IMR-90 (cell line): ENCODE measurements at regions not wholly inside any gene's neighbourhood (a gene's known extent, or its start where the extent isn't known, plus 50 kb on each side); places are given as distances from the start of the nearest gene placed in this dataset.

ENCODE experiments used
- ATAC-seq: fragments of 200-7000 bp; cut with Tn5 transposase; 2 replicates; pipeline ENCODE4 v1.9.1; 2020; ENCODE audit warnings: low read depth, mild to moderate bottlenecking, moderate library complexity
- BruUV-seq: library from RNA; stranded (reverse); fragments of 400-500 nt; replicated peaks from 2 replicates; lab custom pipeline; 2021; lab: Mats Ljungman, UMichigan
- CTCF ChIA-PET: fragments of 300-600 bp; formaldehyde crosslinking; extraction: SDS; loops from one replicate; lab custom pipeline; 2021; ENCODE audit warnings: antibody characterized with exemption; lab: Yijun Ruan, JAX
- POLR2A ChIA-PET: fragments of 300-600 bp; sonication (Branson Sonifier 250); formaldehyde crosslinking; loops from one replicate; lab custom pipeline; 2022; ENCODE audit warnings: antibody characterized with exemption; ENCODE audit not compliant: unreplicated experiment; lab: Charles Lee
- DNase-seq: peaks from one replicate; pipeline ENCODE4 v3.0.0; 2013
- H2AFZ ChIP-seq: replicated peaks from 2 replicates; pipeline ENCODE3; 2013; ENCODE audit warnings: low read length, mild to moderate bottlenecking; ENCODE audit not compliant: poor library complexity
- H2AK5ac ChIP-seq: 2 replicates; pipeline ENCODE4 v1.6.1; 2013; ENCODE audit warnings: low read depth, low read length, inconsistent platforms
- H2AK9ac ChIP-seq: replicated peaks from 2 replicates; pipeline ENCODE3; 2013; ENCODE audit warnings: mild to moderate bottlenecking, low read depth, low read length, moderate library complexity; ENCODE audit not compliant: poor library complexity
- H2BK120ac ChIP-seq: 2 replicates; pipeline ENCODE4 v1.6.1; 2013; ENCODE audit warnings: low read depth, low read length, inconsistent platforms
- H2BK15ac ChIP-seq: 3 replicates; pipeline ENCODE4 v1.6.1; 2013; ENCODE audit warnings: low read depth, low read length, inconsistent platforms
- H2BK20ac ChIP-seq: 2 replicates; pipeline ENCODE4 v1.6.1; 2013; ENCODE audit warnings: low read depth, mild to moderate bottlenecking, inconsistent platforms, low read length, moderate library complexity
- H2BK5ac ChIP-seq: 2 replicates; pipeline ENCODE4 v1.6.1; 2013; ENCODE audit warnings: mild to moderate bottlenecking, low read depth, low read length, inconsistent platforms; ENCODE audit not compliant: poor library complexity, severe bottlenecking
- H3K14ac ChIP-seq: replicated peaks from 2 replicates; pipeline ENCODE4 v1.6.1; 2013; ENCODE audit warnings: low read depth, low read length, inconsistent platforms
- H3K18ac ChIP-seq: 2 replicates; pipeline ENCODE4 v1.6.1; 2013; ENCODE audit warnings: low read depth, low read length, control low read depth
- H3K23ac ChIP-seq: 2 replicates; pipeline ENCODE4 v1.6.1; 2013; ENCODE audit warnings: low read depth, low read length, inconsistent platforms
- H3K27ac ChIP-seq: 2 replicates; pipeline ENCODE4 v1.5.1; 2013; ENCODE audit warnings: mild to moderate bottlenecking, control low read depth, low read length; ENCODE audit not compliant: insufficient read depth
- H3K27me3 ChIP-seq: 2 replicates; pipeline ENCODE4 v1.6.1; 2013; ENCODE audit warnings: low read length; ENCODE audit not compliant: control insufficient read depth, insufficient read depth
- H3K36me3 ChIP-seq: 2 replicates; pipeline ENCODE4 v1.6.1; 2013; ENCODE audit warnings: low read length, mixed read lengths; ENCODE audit not compliant: control insufficient read depth, insufficient read depth
- H3K4ac ChIP-seq: 2 replicates; pipeline ENCODE4 v1.6.1; 2013; ENCODE audit warnings: low read depth, low read length, inconsistent platforms
- H3K4me1 ChIP-seq: 2 replicates; pipeline ENCODE4 v1.6.1; 2013; ENCODE audit warnings: low read length, mixed read lengths; ENCODE audit not compliant: control insufficient read depth, insufficient read depth
- H3K4me2 ChIP-seq: 2 replicates; pipeline ENCODE4 v1.6.1; 2013; ENCODE audit warnings: low read depth, mild to moderate bottlenecking, control low read depth, low read length, moderate library complexity
- H3K4me3 ChIP-seq: 2 replicates; pipeline ENCODE4 v1.5.1; 2013; ENCODE audit warnings: low read depth, mild to moderate bottlenecking, control low read depth, low read length, moderate library complexity; ENCODE audit not compliant: insufficient read depth
- H3K56ac ChIP-seq: 2 replicates; pipeline ENCODE4 v1.6.1; 2013; ENCODE audit warnings: low read length, inconsistent platforms; ENCODE audit not compliant: insufficient read depth; ENCODE audit errors: extremely low read depth
- H3K79me1 ChIP-seq, 2 experiments: 2 replicates each; pipeline ENCODE4 v1.6.1; 2013; ENCODE audit warnings: low read length in 2 of 2, inconsistent platforms in 1 of 2, low read depth in 1 of 2
- H3K9ac ChIP-seq: 2 replicates; pipeline ENCODE4 v1.6.1; 2013; ENCODE audit warnings: low read depth, low read length, control low read depth
- H3K9me1 ChIP-seq: 2 replicates; pipeline ENCODE4 v1.6.1; 2013; ENCODE audit warnings: low read length, inconsistent platforms; ENCODE audit not compliant: insufficient read depth
- H3K9me3 ChIP-seq: 2 replicates; pipeline ENCODE4 v1.6.1; 2013; ENCODE audit warnings: low read length; ENCODE audit not compliant: control insufficient read depth, insufficient read depth
- H4K20me1 ChIP-seq: 2 replicates; pipeline ENCODE4 v1.6.1; 2013; ENCODE audit warnings: low read length, inconsistent platforms; ENCODE audit not compliant: insufficient read depth
- H4K5ac ChIP-seq: 2 replicates; pipeline ENCODE4 v1.6.1; 2013; ENCODE audit warnings: mild to moderate bottlenecking, low read depth, low read length, control low read depth
- H4K8ac ChIP-seq, 2 experiments: 2 replicates each; pipeline ENCODE4 v1.6.1; 2013; ENCODE audit warnings: low read depth in 2 of 2, low read length in 2 of 2, control low read depth in 1 of 2, inconsistent platforms in 1 of 2
- H4K91ac ChIP-seq: 2 replicates; pipeline ENCODE4 v1.6.1; 2013; ENCODE audit warnings: low read depth, low read length, inconsistent platforms; ENCODE audit not compliant: insufficient read depth
- BHLHE40 ChIP-seq: fragments of 150-350 bp; IDR thresholded peaks from 2 replicates; pipeline ENCODE4 v1.6.1; 2016; ENCODE audit warnings: mild to moderate bottlenecking, low read depth, low read length
- CEBPB ChIP-seq: IDR thresholded peaks from 2 replicates; pipeline ENCODE4 v1.6.1; 2012; ENCODE audit warnings: low read depth, low read length, improper control_type of control experiment
- CHD1 ChIP-seq: IDR thresholded peaks from 2 replicates; pipeline ENCODE4 v1.6.1; 2012; ENCODE audit warnings: low read depth, low read length, improper control_type of control experiment
- CTCF ChIP-seq: conservative IDR thresholded peaks from 2 replicates; pipeline ENCODE4 v1.5.1; 2012; ENCODE audit warnings: mild to moderate bottlenecking, low read depth, low read length, improper control_type of control experiment
- ELK1 ChIP-seq: fragments of 150-350 bp; IDR thresholded peaks from 2 replicates; pipeline ENCODE4 v1.6.1; 2016; ENCODE audit warnings: low read depth, mild to moderate bottlenecking, low read length, moderate library complexity, borderline replicate concordance
- MAFK ChIP-seq: IDR thresholded peaks from 2 replicates; pipeline ENCODE4 v1.6.1; 2012; ENCODE audit warnings: low read depth, low read length, improper control_type of control experiment
- MAZ ChIP-seq: IDR thresholded peaks from 2 replicates; pipeline ENCODE4 v1.6.1; 2012; ENCODE audit warnings: low read depth, mild to moderate bottlenecking, low read length, improper control_type of control experiment, moderate library complexity, borderline replicate concordance
- MXI1 ChIP-seq: IDR thresholded peaks from 2 replicates; pipeline ENCODE4 v1.6.1; 2012; ENCODE audit warnings: low read depth, mild to moderate bottlenecking, low read length, moderate library complexity, borderline replicate concordance
- NFE2L2 ChIP-seq: fragments of 150-350 bp; IDR thresholded peaks from 2 replicates; pipeline ENCODE4 v1.6.1; 2016; ENCODE audit warnings: low read depth, mild to moderate bottlenecking, low read length
- POLR2A ChIP-seq: IDR thresholded peaks from 2 replicates; pipeline ENCODE4 v1.6.1; 2012; ENCODE audit warnings: mild to moderate bottlenecking, low read depth, low read length
- RAD21 ChIP-seq: IDR thresholded peaks from 2 replicates; pipeline ENCODE4 v1.6.1; 2012; ENCODE audit warnings: low read length, improper control_type of control experiment
- RFX5 ChIP-seq: IDR thresholded peaks from 2 replicates; pipeline ENCODE4 v1.8.0; 2012; ENCODE audit warnings: low read depth, mild to moderate bottlenecking, low read length, moderate library complexity
- SMC3 ChIP-seq: fragments of 150-350 bp; IDR thresholded peaks from 2 replicates; pipeline ENCODE4 v1.6.1; 2016; ENCODE audit warnings: low read depth, mild to moderate bottlenecking, antibody characterized with exemption, low read length, moderate library complexity
- WGBS, 2 experiments: methylation state at CpG; one replicate each; pipeline versions ENCODE4 v1.1.5 to v1.1.7; 2013; ENCODE audit warnings: missing lambda C conversion rate in 2 of 2; ENCODE audit not compliant: insufficient read length in 1 of 2; ENCODE audit errors: extremely low coverage in 2 of 2; 5-methylcytosine and 5-hydroxymethylcytosine counted together
- dilution Hi-C: fragments of 300-500 bp; cut with HindIII; formaldehyde crosslinking; loops from one replicate; pipeline ENCODE4 v1.14.3; 2018; ENCODE audit warnings: low sequenced_read_pairs; ENCODE audit not compliant: unreplicated experiment
- in situ Hi-C: fragments of 300-500 bp; cut with MboI; formaldehyde crosslinking; loops from 3 replicates; pipeline ENCODE4 v1.14.3; 2019; ENCODE audit warnings: low sequenced_read_pairs, inconsistent platforms, mixed read lengths
- intact Hi-C: fragments of 100-400 bp; cut with micrococcal nuclease; formaldehyde crosslinking; loops from 2 replicates; pipeline ENCODE4 v1.10.0; 2022

- no peaks in the 10 kb centered on the region for H3K27me3 ChIP-seq
- H3K9me3 ChIP-seq = no peaks in the 10 kb centered on the region
- H3K4me3 ChIP-seq = no peak overlapping the region
- DNase-seq (no peak), ATAC-seq (no peak)
- no peak overlapping the region for H3K14ac ChIP-seq
- no peak overlapping the region for H3K4ac ChIP-seq
- no CpG with 5 or more reads among the region's 5 CpGs for WGBS, 2 experiments
- no peak overlapping the region for H3K27ac ChIP-seq
- no peak overlapping the region for H4K5ac ChIP-seq
- H3K23ac ChIP-seq = no peak overlapping the region
- in situ Hi-C loops = no loop called here
- intact Hi-C loops = no loop called here
- no peak overlapping the region for H3K9ac ChIP-seq
- H3K4me2 ChIP-seq = no peak overlapping the region
- peaks cover 2% of the 10 kb centered on the region; the same call in 1 of the 2 replicates for H3K9me1 ChIP-seq
- H2AK9ac ChIP-seq = no peak overlapping the region
- no peak overlapping the region for H2AK5ac ChIP-seq
- no peak overlapping the region for H4K91ac ChIP-seq
- no peak overlapping the region for H2AFZ ChIP-seq
- peaks cover 3% of the 10 kb centered on the region; the same call in 1 of the 2 replicates for H3K4me1 ChIP-seq
- no peak overlapping the region for H2BK5ac ChIP-seq
- no peak overlapping the region for H2BK120ac ChIP-seq
- H2BK15ac ChIP-seq = no peak overlapping the region
- ChIA-PET POLR2A (no interaction called here), CTCF (no interaction called here)
- H3K79me1 ChIP-seq = no peaks in the 10 kb centered on the region
- H2BK20ac ChIP-seq = no peak overlapping the region
- H4K8ac ChIP-seq = no peak overlapping the region
- no peak overlapping the region for H3K18ac ChIP-seq
- no peak for TF ChIP-seq MXI1
- TF ChIP-seq RAD21 = no peak
- no peak for TF ChIP-seq POLR2A
- TF ChIP-seq CEBPB = no peak
- TF ChIP-seq NFE2L2 = no peak
- TF ChIP-seq CHD1 = no peak
- no peak for TF ChIP-seq RFX5
- TF ChIP-seq CTCF = no peak
- TF ChIP-seq BHLHE40 = no peak
- TF ChIP-seq MAZ = no peak
- TF ChIP-seq MAFK = no peak
- no peak for TF ChIP-seq SMC3
- TF ChIP-seq ELK1 = no peak
- H3K36me3 ChIP-seq = no peaks in the 10 kb centered on the region
- BruUV-seq = no TSS peak
- no peak overlapping the region for H3K56ac ChIP-seq
- H4K20me1 ChIP-seq = no peaks in the 10 kb centered on the region
- dilution Hi-C loops = no loop called here
Observed at GRCh38 chr6:82073484-82073883, 174.1 kb downstream of the IBTK start.
